ENCODE measurements at regions not wholly inside any gene's neighbourhood (a gene's known extent, or its start where the extent isn't known, plus 50 kb on each side); places are given as distances from the start of the nearest gene placed in this dataset.

DNA sequence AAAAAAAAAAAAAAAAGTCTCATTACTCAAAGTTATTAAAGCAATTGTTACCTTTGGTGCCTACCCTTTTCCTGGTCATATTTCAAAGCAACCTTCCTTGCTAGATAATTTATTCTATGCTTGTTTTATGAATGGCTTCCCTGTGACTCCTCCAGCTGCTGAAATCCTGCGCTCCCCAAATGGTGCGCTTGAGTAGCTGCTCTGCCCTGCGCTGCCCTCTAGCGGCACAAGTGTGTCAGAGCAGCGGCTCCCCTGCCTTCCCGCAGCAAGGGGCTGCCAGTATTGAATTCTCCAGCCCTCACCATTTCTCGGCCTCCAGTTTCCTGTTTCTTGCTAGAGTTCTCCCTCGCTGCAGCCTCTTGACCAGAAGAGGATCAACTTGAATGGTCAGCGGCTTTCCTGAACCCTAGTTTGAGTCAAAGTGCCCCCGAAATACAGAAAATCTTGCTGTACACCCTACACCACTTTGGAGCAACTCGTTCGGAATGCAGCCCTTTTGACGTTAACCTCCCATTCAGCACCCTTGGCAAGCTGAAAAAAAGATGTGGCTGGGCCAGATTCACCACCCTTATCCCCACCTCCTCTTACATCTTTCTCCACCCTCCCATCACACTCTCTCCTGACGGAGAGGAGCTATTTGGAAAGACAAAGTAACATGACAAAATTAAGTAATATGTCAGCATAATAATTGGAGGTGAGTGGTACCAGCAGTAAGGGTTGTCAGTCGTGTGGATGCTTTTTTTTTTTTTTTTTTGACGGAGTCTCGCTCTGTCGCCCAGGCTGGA is 60.4 kb upstream of the KLHL31 start:
- Histone ChIP-seq H3K79me2 (ENCODE audit: control insufficient read depth, insufficient read depth, low read length) (no peaks in the 10 kb centered on the region), H3K27me3 (ENCODE audit: control insufficient read depth, insufficient read depth, low read length) (no peaks in the 10 kb centered on the region), H3K4me3 (replicated peaks in 1 of 4; ENCODE audit: control extremely low read depth in 1 of 4, insufficient read depth in 1 of 4, low read depth in 3 of 4, low read length in 4 of 4) (no peak overlapping the region), H3K36me3 (ENCODE audit: control insufficient read depth, insufficient read depth, low read length) (no peaks in the 10 kb centered on the region), H3K27ac (ENCODE audit: insufficient read depth, low read length) (no peak overlapping the region), H3K4me1 (ENCODE audit: control insufficient read depth, extremely low read depth, insufficient read depth, low read length) (no peaks in the 10 kb centered on the region), H2AFZ (ENCODE audit: low read length) (no peak overlapping the region), H3K4me2 (ENCODE audit: extremely low read depth, insufficient read depth, low read length) (peak overlapping the region; percentile 56), H4K20me1 (ENCODE audit: control insufficient read depth, extremely low read depth, insufficient read depth, low read length) (no peaks in the 10 kb centered on the region), H3K9me3 (ENCODE audit: control insufficient read depth, insufficient read depth, low read depth, low read length) (no peaks in the 10 kb centered on the region), H3K9ac (ENCODE audit: insufficient read depth, low read length) (no peak overlapping the region)
- peak; percentile 53 to 71 for DNase-seq (ENCODE audit: low read depth in 2 of 2)
- peak; percentile 90 to 91 for TF ChIP-seq CTCF (conservative IDR thresholded peaks at IDR 0.05 in 1 of 2, IDR thresholded peaks at IDR 0.05 in 1 of 2; ENCODE audit: low read depth in 1 of 2, low read length in 2 of 2)
- TF ChIP-seq EZH2 (IDR thresholded peaks at IDR 0.05; ENCODE audit: low read length, missing control alignments): no peak

DNA sequence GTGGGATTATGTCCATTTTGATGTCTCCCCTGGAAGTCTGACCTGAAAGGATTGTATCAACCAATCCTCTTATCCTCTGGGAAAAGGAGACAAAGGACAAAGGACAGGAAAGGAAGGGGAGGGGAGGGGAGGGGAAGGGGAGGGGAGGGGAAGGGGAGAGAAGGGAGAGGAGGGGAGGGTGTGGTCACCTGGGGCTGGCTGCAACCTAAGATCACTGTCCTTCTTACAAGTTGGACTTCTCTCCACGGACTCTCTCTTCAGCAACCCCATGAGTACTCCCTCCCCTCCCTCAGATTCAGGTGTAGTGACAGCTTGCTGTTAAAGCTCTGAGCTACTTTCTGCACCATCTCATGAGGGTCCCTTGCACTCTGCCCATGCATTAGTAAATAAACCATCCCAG is 58.9 kb upstream of the KLHL31 start:
- Histone ChIP-seq H3K79me2 (ENCODE audit: control insufficient read depth, insufficient read depth, low read length) (no peaks in the 10 kb centered on the region), H3K9ac (ENCODE audit: insufficient read depth, low read length) (no peak overlapping the region), H3K4me1 (ENCODE audit: control insufficient read depth, extremely low read depth, insufficient read depth, low read length) (no peaks in the 10 kb centered on the region), H3K4me2 (ENCODE audit: extremely low read depth, insufficient read depth, low read length) (no peak overlapping the region), H2AFZ (ENCODE audit: low read length) (no peak overlapping the region), H3K9me3 (ENCODE audit: control insufficient read depth, insufficient read depth, low read depth, low read length) (no peaks in the 10 kb centered on the region), H3K27ac (ENCODE audit: insufficient read depth, low read length) (no peak overlapping the region), H4K20me1 (ENCODE audit: control insufficient read depth, extremely low read depth, insufficient read depth, low read length) (no peaks in the 10 kb centered on the region), H3K36me3 (ENCODE audit: control insufficient read depth, insufficient read depth, low read length) (no peaks in the 10 kb centered on the region), H3K4me3 (replicated peaks in 1 of 4; ENCODE audit: control extremely low read depth in 1 of 4, insufficient read depth in 1 of 4, low read depth in 3 of 4, low read length in 4 of 4) (no peak overlapping the region), H3K27me3 (ENCODE audit: control insufficient read depth, insufficient read depth, low read length) (no peaks in the 10 kb centered on the region)
- no peak for DNase-seq (ENCODE audit: low read depth in 2 of 2)
- TF ChIP-seq CTCF (conservative IDR thresholded peaks at IDR 0.05 in 1 of 2, IDR thresholded peaks at IDR 0.05 in 1 of 2; ENCODE audit: low read depth in 1 of 2, low read length in 2 of 2) (no peak), EZH2 (IDR thresholded peaks at IDR 0.05; ENCODE audit: low read length, missing control alignments) (no peak)

GRCh38 chr6:53723331-53723730 is 57.8 kb upstream of the KLHL31 start:
- no peak overlapping the region for H3K9ac ChIP-seq (ENCODE audit: insufficient read depth, low read length)
- TF ChIP-seq EZH2 (IDR thresholded peaks at IDR 0.05; ENCODE audit: low read length, missing control alignments) (no peak), CTCF (conservative IDR thresholded peaks at IDR 0.05 in 1 of 2, IDR thresholded peaks at IDR 0.05 in 1 of 2; ENCODE audit: low read depth in 1 of 2, low read length in 2 of 2) (no peak)
- DNase-seq (ENCODE audit: low read depth in 2 of 2): no peak
- no peaks in the 10 kb centered on the region for H3K27me3 ChIP-seq (ENCODE audit: control insufficient read depth, insufficient read depth, low read length)
- H3K4me2 ChIP-seq (ENCODE audit: extremely low read depth, insufficient read depth, low read length): no peak overlapping the region
- no peaks in the 10 kb centered on the region for H3K79me2 ChIP-seq (ENCODE audit: control insufficient read depth, insufficient read depth, low read length)
- no peak overlapping the region for H2AFZ ChIP-seq (ENCODE audit: low read length)
- H3K4me3 ChIP-seq (replicated peaks in 1 of 4; ENCODE audit: control extremely low read depth in 1 of 4, insufficient read depth in 1 of 4, low read depth in 3 of 4, low read length in 4 of 4): no peak overlapping the region
- no peaks in the 10 kb centered on the region for H3K36me3 ChIP-seq (ENCODE audit: control insufficient read depth, insufficient read depth, low read length)
- no peaks in the 10 kb centered on the region for H4K20me1 ChIP-seq (ENCODE audit: control insufficient read depth, extremely low read depth, insufficient read depth, low read length)
- no peak overlapping the region for H3K27ac ChIP-seq (ENCODE audit: insufficient read depth, low read length)
- H3K9me3 ChIP-seq (ENCODE audit: control insufficient read depth, insufficient read depth, low read depth, low read length): no peaks in the 10 kb centered on the region
- H3K4me1 ChIP-seq (ENCODE audit: control insufficient read depth, extremely low read depth, insufficient read depth, low read length): no peaks in the 10 kb centered on the region
